AG09309 (cell line): ENCODE measurements at regions not wholly inside any gene's neighbourhood (a gene's known extent, or its start where the extent isn't known, plus 50 kb on each side); places are given as distances from the start of the nearest gene placed in this dataset.

ENCODE experiments used
- DNase-seq: peaks from one replicate; pipeline ENCODE4 v3.0.0-alpha.2; 2010; ENCODE audit warnings: low read depth
- H3K4me3 ChIP-seq: 2 replicates; pipeline ENCODE4 v1.5.1; 2011; ENCODE audit warnings: mild to moderate bottlenecking, low read depth, low read length, moderate library complexity; ENCODE audit not compliant: control insufficient read depth
- TF ChIP-seq, protein P1 (sequence below): IDR thresholded peaks from 2 replicates; pipeline ENCODE4 v1.5.1; 2011; ENCODE audit warnings: mild to moderate bottlenecking, low read depth, low read length, inconsistent platforms; ENCODE audit not compliant: insufficient read depth, control insufficient read depth; ENCODE audit errors: missing control alignments

DNA sequence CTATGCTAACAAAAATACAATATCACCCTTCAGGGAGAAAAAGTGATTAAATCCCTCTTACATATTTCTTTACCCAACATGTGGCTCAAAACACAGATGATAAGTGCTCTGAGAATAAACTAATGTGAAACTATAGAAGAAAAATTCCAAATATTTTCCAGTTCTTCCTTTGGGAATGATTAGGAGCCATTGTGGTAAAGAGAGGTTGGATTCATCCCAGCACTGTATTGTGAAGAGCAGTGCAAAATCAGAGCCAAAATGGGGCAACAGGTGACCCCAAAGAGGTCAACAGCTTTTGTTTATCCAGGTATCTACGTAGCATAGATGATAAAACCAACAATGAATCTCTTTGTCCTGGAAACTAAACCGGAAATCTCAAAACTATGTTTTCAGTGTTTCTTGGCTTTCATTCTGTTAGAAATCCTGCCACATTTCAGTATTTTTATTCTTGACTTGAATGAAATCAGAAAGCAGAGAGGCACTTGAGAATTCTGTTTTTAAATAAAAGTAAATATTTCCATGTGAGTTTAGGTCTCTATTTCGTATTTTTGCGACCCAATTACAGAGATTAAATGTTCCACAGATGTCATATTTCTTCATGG is 120.4 kb upstream of the FST start:
- TF ChIP-seq, protein P1, sequence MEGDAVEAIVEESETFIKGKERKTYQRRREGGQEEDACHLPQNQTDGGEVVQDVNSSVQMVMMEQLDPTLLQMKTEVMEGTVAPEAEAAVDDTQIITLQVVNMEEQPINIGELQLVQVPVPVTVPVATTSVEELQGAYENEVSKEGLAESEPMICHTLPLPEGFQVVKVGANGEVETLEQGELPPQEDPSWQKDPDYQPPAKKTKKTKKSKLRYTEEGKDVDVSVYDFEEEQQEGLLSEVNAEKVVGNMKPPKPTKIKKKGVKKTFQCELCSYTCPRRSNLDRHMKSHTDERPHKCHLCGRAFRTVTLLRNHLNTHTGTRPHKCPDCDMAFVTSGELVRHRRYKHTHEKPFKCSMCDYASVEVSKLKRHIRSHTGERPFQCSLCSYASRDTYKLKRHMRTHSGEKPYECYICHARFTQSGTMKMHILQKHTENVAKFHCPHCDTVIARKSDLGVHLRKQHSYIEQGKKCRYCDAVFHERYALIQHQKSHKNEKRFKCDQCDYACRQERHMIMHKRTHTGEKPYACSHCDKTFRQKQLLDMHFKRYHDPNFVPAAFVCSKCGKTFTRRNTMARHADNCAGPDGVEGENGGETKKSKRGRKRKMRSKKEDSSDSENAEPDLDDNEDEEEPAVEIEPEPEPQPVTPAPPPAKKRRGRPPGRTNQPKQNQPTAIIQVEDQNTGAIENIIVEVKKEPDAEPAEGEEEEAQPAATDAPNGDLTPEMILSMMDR: no peak
- no peak for DNase-seq
- no peak overlapping the region for H3K4me3 ChIP-seq

DNA sequence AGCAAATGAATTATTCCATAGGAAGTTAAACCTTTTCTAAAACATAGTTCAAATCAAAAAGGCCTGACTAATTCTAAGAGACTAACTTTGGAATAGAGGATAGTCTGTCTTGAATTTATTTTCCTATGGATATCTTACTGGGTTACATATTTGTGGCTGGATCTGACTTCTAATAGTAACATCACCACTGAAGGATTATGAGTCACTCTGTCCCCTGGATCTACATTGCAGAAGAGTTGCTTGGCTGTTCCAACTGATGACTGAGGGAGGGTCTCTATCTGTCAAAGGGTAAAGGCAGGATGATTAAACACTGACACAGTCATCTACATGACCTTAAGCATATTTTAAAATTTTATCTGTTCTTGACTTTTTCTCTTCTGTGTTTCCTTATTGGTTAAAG is 119.6 kb upstream of the FST start:
- peak; percentile 72 for DNase-seq
- H3K4me3 ChIP-seq: no peak overlapping the region
- TF ChIP-seq, protein P1: no peak

DNA sequence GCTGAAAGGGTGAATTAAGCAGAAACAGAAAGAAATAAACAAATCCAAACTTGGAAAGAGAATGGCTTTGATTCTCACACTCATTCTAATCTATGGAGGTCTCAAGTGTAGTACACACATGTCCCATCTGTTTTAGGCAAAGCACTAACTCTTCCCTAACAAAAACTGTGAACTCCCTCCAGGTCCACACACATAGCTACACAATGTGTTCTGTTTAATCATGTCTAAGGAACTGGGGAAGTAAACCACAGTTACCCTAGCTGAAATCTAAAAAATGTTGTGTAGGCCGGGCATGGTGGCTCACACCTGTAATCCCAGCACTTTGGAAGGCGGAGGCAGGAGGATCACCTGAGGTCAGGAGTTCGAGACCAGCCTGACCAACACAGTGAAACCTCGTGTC is 118.7 kb upstream of the FST start:
- DNase-seq: no peak
- TF ChIP-seq, protein P1: no peak

DNA sequence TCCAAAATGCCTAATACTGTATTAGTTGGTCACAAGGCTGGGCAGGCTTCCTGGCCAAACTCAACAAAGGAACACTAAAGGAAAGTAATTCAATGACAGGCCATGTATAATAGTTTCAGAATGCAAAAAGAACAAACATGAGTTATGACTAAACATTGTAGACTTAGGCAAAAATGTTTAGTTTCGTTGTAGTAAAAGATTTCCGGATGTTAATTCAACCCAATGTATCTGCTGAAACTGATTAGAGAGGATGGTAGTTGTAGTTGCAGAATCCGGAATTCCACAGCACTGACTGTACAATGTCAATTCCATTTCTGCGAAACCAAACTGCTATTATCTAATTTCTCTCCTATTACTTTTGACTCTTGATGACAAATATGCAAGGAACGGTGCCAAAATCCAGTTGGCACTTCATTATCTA is 117.9 kb upstream of the FST start:
- TF ChIP-seq, protein P1: no peak
- no peak overlapping the region for H3K4me3 ChIP-seq
- DNase-seq: peak; percentile 99

More for the DNA sequence above, 118.7 kb upstream of the FST start:
- no peak overlapping the region for H3K4me3 ChIP-seq

DNA sequence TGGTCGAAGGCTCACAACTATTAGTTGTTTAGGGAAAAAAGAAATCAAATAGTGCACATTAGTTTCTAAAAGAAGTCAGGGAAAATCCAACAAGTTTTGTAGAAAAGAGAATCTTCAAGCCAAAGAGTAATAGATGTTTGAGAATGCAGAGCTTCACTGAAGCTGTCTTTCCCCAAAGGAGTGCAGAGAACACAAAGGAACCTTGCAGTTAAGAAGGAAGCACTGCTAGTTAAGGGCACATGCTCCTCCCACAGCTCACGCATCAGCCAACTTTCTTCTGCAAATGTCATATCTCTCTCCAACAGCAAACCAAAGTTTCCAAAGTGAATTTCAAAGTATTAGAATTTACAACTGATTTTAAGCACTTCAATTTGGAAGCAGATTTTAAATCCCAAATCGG is 116.4 kb upstream of the FST start:
- no peak overlapping the region for H3K4me3 ChIP-seq
- DNase-seq: no peak
- TF ChIP-seq, protein P1: no peak

DNA sequence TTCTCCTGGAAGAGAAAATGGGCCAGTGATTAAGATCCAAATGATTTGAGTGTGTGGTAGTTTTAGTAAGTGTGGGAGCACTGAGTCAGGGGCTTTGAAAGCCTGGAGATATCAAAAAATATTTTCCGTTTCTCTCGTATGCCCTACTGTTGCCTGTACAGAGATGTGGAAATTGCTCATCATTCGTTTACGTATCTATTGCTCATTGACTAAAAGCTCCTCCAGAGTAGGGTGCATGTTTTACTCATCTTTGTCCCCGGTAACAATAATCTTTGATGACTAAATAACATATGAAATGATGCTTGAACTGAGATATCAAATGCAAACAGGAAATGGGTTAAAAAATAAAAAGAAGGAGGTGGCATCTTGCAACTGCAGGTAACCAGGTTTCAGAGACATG is 114.2 kb upstream of the FST start:
- no peak overlapping the region for H3K4me3 ChIP-seq
- TF ChIP-seq, protein P1: no peak
- DNase-seq: no peak
